Endothelial cell of umbilical vein (primary cell): ENCODE measurements at regions not wholly inside any gene's neighbourhood (a gene's known extent, or its start where the extent isn't known, plus 50 kb on each side); places are given as distances from the start of the nearest gene placed in this dataset.
A peak's percentile ranks its signal among the peaks of the same experiment; 100 is the strongest.

Experiments
- BruUV-seq: library from RNA; stranded (reverse); fragments of 400-500 nt; replicated peaks from 2 replicates; lab custom pipeline; 2021; lab: Mats Ljungman, UMichigan
- CTCF ChIA-PET: fragments of 300-600, 350-600 bp; sonication (Branson Sonifier 250); formaldehyde crosslinking; loops from one replicate; lab custom pipeline; 2021; ENCODE audit warnings: antibody characterized with exemption, inconsistent platforms; lab: Charles Lee
- POLR2A ChIA-PET: fragments of 300-600, 350-600 bp; sonication (Branson Sonifier 250); formaldehyde crosslinking; loops from one replicate; lab custom pipeline; 2021; ENCODE audit warnings: antibody characterized with exemption, inconsistent platforms; lab: Charles Lee
- DNase-seq: peaks from one replicate; pipeline ENCODE4 v3.0.0-alpha.2; 2011; ENCODE audit warnings: low read depth, low spot score
- FAIRE-seq: peaks from 2 replicates; lab custom pipeline; 2011; peaks lifted over from hg19 to GRCh38; lab: Jason Lieb, UNC
- H2AFZ ChIP-seq: 2 replicates; pipeline ENCODE4 v1.6.0; 2012; ENCODE audit warnings: low read depth, low read length, control low read depth, inconsistent platforms
- H3K27ac ChIP-seq: 2 replicates; pipeline ENCODE4 v1.5.1; 2011; ENCODE audit warnings: low read depth, mild to moderate bottlenecking, control low read depth, low read length, moderate library complexity; ENCODE audit not compliant: insufficient read depth
- H3K27me3 ChIP-seq, 2 experiments: 2 replicates each; pipeline versions ENCODE4 v1.6.0 to v1.6.1; 2011; ENCODE audit warnings: low read length in 2 of 2, mixed read lengths in 1 of 2; ENCODE audit not compliant: control insufficient read depth in 2 of 2, insufficient read depth in 2 of 2
- H3K36me3 ChIP-seq, 2 experiments: 2 replicates in 1 of 2; 3 replicates in 1 of 2; pipeline ENCODE4 v1.5.1; 2011; ENCODE audit warnings: low read length in 2 of 2, mild to moderate bottlenecking in 1 of 2, moderate library complexity in 1 of 2; ENCODE audit not compliant: control insufficient read depth in 2 of 2, insufficient read depth in 2 of 2; ENCODE audit errors: extremely low read depth in 1 of 2
- H3K4me1 ChIP-seq: 3 replicates; pipeline ENCODE4 v1.5.1; 2011; ENCODE audit warnings: mild to moderate bottlenecking, low read length; ENCODE audit not compliant: control insufficient read depth, insufficient read depth; ENCODE audit errors: extremely low read depth
- H3K4me2 ChIP-seq: 2 replicates; pipeline ENCODE4 v1.6.1; 2011; ENCODE audit warnings: low read length, control low read depth, mixed read lengths; ENCODE audit not compliant: insufficient read depth
- H3K4me3 ChIP-seq, 3 experiments: fragments of 200-600 bp in 1 of 3; sonication (generic), shearing (Covaris generic) in 1 of 3; replicated peaks in 1 of 3; 2 replicates each; pipeline ENCODE4 v1.5.1; 2011 to 2016; ENCODE audit warnings: control low read depth in 3 of 3, low read length in 3 of 3, mild to moderate bottlenecking in 2 of 3, inconsistent platforms in 1 of 3, low read depth in 1 of 3, moderate library complexity in 1 of 3; ENCODE audit not compliant: insufficient read depth in 1 of 3
- H3K79me2 ChIP-seq: 2 replicates; pipeline ENCODE4 v1.6.0; 2012; ENCODE audit warnings: low read length, inconsistent platforms; ENCODE audit not compliant: control insufficient read depth, insufficient read depth
- H3K9ac ChIP-seq: replicated peaks from 2 replicates; pipeline ENCODE3; 2011; ENCODE audit warnings: low read length, control low read depth; ENCODE audit not compliant: insufficient read depth; ENCODE audit errors: extremely low read depth
- H3K9me1 ChIP-seq: replicated peaks from 3 replicates; pipeline ENCODE4 v1.6.0; 2011; ENCODE audit warnings: mild to moderate bottlenecking, low read length; ENCODE audit not compliant: control insufficient read depth, insufficient read depth; ENCODE audit errors: extremely low read depth
- H3K9me3 ChIP-seq: replicated peaks from 2 replicates; pipeline ENCODE4 v1.5.1; 2012; ENCODE audit warnings: low read length, inconsistent platforms; ENCODE audit not compliant: control insufficient read depth, insufficient read depth
- H4K20me1 ChIP-seq: replicated peaks from 2 replicates; pipeline ENCODE3; 2011; ENCODE audit warnings: mild to moderate bottlenecking, low read length; ENCODE audit not compliant: control insufficient read depth, insufficient read depth; ENCODE audit errors: extremely low read depth
- EZH2 ChIP-seq: IDR thresholded peaks from 2 replicates; pipeline ENCODE4 v1.6.1; 2012; ENCODE audit warnings: borderline replicate concordance, low read depth, mild to moderate bottlenecking, moderate library complexity, low read length, inconsistent platforms; ENCODE audit not compliant: severe bottlenecking
- FOS ChIP-seq: IDR thresholded peaks from 2 replicates; pipeline ENCODE4 v1.6.1; 2011; ENCODE audit warnings: mild to moderate bottlenecking, low read length, moderate library complexity, borderline replicate concordance; ENCODE audit not compliant: insufficient read depth
- GATA2 ChIP-seq: IDR thresholded peaks from 2 replicates; pipeline ENCODE4 v1.7.0; 2011; ENCODE audit warnings: low read depth, mild to moderate bottlenecking, moderate library complexity, mixed read lengths, low read length; ENCODE audit not compliant: insufficient read length, insufficient read depth
- JUN ChIP-seq: IDR thresholded peaks from 2 replicates; pipeline ENCODE4 v1.6.1; 2011; ENCODE audit warnings: borderline replicate concordance, low read depth; ENCODE audit not compliant: insufficient read length, insufficient read depth
- MYC ChIP-seq: IDR thresholded peaks from one replicate; pipeline ENCODE4 v1.6.1; 2011; ENCODE audit warnings: mild to moderate bottlenecking, low read depth, low read length
- POLR2A ChIP-seq: IDR thresholded peaks from 2 replicates; pipeline ENCODE4 v1.6.1; 2012; ENCODE audit warnings: low read depth, mild to moderate bottlenecking, control low read depth, low read length
- POLR2AphosphoS5 ChIP-seq: IDR thresholded peaks from 2 replicates; pipeline ENCODE4 v1.6.1; 2012; ENCODE audit warnings: low read depth, mild to moderate bottlenecking, control low read depth, low read length, moderate library complexity; ENCODE audit not compliant: insufficient read depth
- dilution Hi-C: fragments of 300-500 bp; cut with MboI; formaldehyde crosslinking; loops from one replicate; pipeline ENCODE4 v1.15.0; 2019; ENCODE audit warnings: low sequenced_read_pairs; ENCODE audit not compliant: extremely low pct_ligation_motif_present
- intact Hi-C: fragments of 100-400 bp; cut with micrococcal nuclease; formaldehyde crosslinking; loops from one replicate; pipeline ENCODE4 v1.10.0; 2022
- TF ChIP-seq, protein P1 (sequence below): IDR thresholded peaks from 2 replicates; pipeline ENCODE4 v1.6.1; 2011; ENCODE audit not compliant: insufficient read depth, insufficient read length
- TF ChIP-seq, protein P2 (sequence below), 2 donors: IDR thresholded peaks; 1 replicate in 1 of 2; 2 replicates in 1 of 2; pipeline ENCODE4 v1.5.1; 2011; ENCODE audit warnings: low read length in 2 of 2, mild to moderate bottlenecking in 2 of 2, moderate library complexity in 2 of 2, control low read depth in 1 of 2, inconsistent platforms in 1 of 2, low read depth in 1 of 2; ENCODE audit not compliant: insufficient read depth in 1 of 2; ENCODE audit errors: extremely low read depth in 1 of 2

DNA sequence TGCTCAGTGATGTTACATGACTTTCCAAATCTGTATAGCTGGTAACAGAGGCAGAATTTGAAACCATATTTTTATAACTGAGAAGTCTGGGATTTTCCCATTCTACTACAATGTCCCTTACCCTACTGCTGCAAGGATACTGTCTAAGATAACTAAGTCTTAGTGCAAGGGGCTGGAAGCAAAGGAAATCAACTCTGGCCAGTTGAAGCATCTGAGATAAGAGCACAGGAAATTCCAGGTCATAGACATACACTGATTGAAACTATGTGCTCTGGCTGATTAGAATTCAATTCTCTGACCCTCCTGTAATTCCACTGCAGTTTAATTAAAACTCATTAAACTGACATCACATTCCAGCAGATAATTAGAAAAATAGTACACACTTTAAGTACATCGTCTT, 267.7 kb upstream of the C1orf87 start:
- Histone ChIP-seq H3K9me1 (no peaks in the 10 kb centered on the region), H3K27me3 (no peaks in the 10 kb centered on the region), H2AFZ (no peak overlapping the region), H3K9ac (no peak overlapping the region), H4K20me1 (no peaks in the 10 kb centered on the region), H3K79me2 (no peaks in the 10 kb centered on the region), H3K4me3 (no peak overlapping the region), H3K36me3 (no peaks in the 10 kb centered on the region), H3K4me2 (no peak overlapping the region), H3K9me3 (no peaks in the 10 kb centered on the region), H3K4me1 (no peaks in the 10 kb centered on the region), H3K27ac (no peak overlapping the region)
- intact Hi-C loops (no loop called here), dilution Hi-C loops (no loop called here)
- FAIRE-seq = peak; percentile 77
- CTCF ChIA-PET = interaction anchor here (0.8 kb wide), 1 partner anchor 220 kb away, joined by 3 read pairs; no protein-coding TSS in a partner anchor
- peak; percentile 74 for DNase-seq
- TF ChIP-seq EZH2 (no peak), GATA2 (peak; percentile 79), JUN (no peak), POLR2A (peak; percentile 43)
- TF ChIP-seq, protein P1, sequence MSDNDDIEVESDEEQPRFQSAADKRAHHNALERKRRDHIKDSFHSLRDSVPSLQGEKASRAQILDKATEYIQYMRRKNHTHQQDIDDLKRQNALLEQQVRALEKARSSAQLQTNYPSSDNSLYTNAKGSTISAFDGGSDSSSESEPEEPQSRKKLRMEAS = no peak
- POLR2A ChIA-PET = no interaction called here
- no TSS peak for BruUV-seq

DNA sequence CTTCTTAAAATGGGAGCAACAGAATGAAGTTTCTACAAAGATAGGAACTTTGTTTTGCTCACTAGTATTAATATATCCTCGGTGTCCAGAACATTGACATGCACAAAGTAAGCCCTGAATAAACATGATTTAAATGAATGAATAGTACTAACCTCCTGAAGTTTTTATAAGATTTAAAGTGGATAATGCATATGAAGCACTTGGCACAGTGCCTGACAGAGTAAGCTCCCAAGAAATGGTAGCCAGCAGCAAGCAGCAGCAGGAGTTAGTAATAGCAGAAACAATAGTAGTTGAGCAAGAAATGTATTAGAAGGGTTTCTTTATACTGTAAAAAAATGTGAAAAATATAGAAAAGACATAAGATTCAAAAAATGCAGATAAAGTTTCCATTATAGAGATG, 258.1 kb upstream of the C1orf87 start:
- Histone ChIP-seq H3K9me3 (no peaks in the 10 kb centered on the region), H3K4me2 (no peak overlapping the region), H3K9ac (no peak overlapping the region), H3K79me2 (no peaks in the 10 kb centered on the region), H3K27me3 (no peaks in the 10 kb centered on the region), H2AFZ (no peak overlapping the region), H3K9me1 (no peaks in the 10 kb centered on the region), H3K4me1 (no peaks in the 10 kb centered on the region), H3K36me3 (no peaks in the 10 kb centered on the region), H3K4me3 (no peak overlapping the region), H4K20me1 (no peaks in the 10 kb centered on the region), H3K27ac (no peak overlapping the region)
- FAIRE-seq (no peak), DNase-seq (no peak)
- BruUV-seq = no TSS peak
- POLR2A ChIA-PET = no interaction called here
- CTCF ChIA-PET = no interaction called here
- dilution Hi-C loops = no loop called here
- intact Hi-C loops = no loop called here
- TF ChIP-seq, protein P2, sequence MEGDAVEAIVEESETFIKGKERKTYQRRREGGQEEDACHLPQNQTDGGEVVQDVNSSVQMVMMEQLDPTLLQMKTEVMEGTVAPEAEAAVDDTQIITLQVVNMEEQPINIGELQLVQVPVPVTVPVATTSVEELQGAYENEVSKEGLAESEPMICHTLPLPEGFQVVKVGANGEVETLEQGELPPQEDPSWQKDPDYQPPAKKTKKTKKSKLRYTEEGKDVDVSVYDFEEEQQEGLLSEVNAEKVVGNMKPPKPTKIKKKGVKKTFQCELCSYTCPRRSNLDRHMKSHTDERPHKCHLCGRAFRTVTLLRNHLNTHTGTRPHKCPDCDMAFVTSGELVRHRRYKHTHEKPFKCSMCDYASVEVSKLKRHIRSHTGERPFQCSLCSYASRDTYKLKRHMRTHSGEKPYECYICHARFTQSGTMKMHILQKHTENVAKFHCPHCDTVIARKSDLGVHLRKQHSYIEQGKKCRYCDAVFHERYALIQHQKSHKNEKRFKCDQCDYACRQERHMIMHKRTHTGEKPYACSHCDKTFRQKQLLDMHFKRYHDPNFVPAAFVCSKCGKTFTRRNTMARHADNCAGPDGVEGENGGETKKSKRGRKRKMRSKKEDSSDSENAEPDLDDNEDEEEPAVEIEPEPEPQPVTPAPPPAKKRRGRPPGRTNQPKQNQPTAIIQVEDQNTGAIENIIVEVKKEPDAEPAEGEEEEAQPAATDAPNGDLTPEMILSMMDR (IDR thresholded peaks at IDR 0.05; ENCODE audit: extremely low read depth in 1 of 2, insufficient read depth in 1 of 2, low read depth in 1 of 2, low read length in 2 of 2) = no peak
- TF ChIP-seq MYC (no peak), EZH2 (no peak), POLR2A (no peak), POLR2AphosphoS5 (no peak), FOS (no peak), JUN (no peak), GATA2 (no peak)
- TF ChIP-seq, protein P1 = no peak
